Tibial nerve (tissue), 4 donors: ENCODE measurements at regions not wholly inside any gene's neighbourhood (a gene's known extent, or its start where the extent isn't known, plus 50 kb on each side); places are given as distances from the start of the nearest gene placed in this dataset.
A peak's percentile ranks its signal among the peaks of the same experiment; 100 is the strongest.

Experiments used
- DNase-seq, 2 donors: peaks; one replicate each; pipeline ENCODE4 v3.0.0-alpha.2; 2019; ENCODE audit warnings: low spot score in 2 of 2
- H3K27ac ChIP-seq, 4 donors: fragments of 200-600 bp; sonication (generic) in 3 of 4; one replicate each; pipeline ENCODE4 v1.5.1; 2017 to 2019; ENCODE audit warnings: mild to moderate bottlenecking in 1 of 4
- H3K27me3 ChIP-seq, 2 donors: fragments of 200-600 bp; sonication (generic) in 1 of 2; one replicate each; pipeline versions ENCODE4 v1.5.1 to v1.6.0; 2017 to 2019
- H3K36me3 ChIP-seq, 3 donors: fragments of 200-600 bp; sonication (generic); one replicate each; pipeline ENCODE4 v1.5.1; 2018 to 2019
- H3K4me1 ChIP-seq, 4 donors: fragments of 200-600 bp; sonication (generic) in 3 of 4; one replicate each; pipeline ENCODE4 v1.5.1; 2017 to 2019
- H3K4me3 ChIP-seq, 4 donors: fragments of 200-600 bp; sonication (generic) in 3 of 4; one replicate each; pipeline ENCODE4 v1.5.1; 2017 to 2019; ENCODE audit warnings: mild to moderate bottlenecking in 1 of 4, moderate library complexity in 1 of 4
- H3K9me3 ChIP-seq, 4 donors: fragments of 200-600 bp; sonication (generic) in 3 of 4; one replicate each; pipeline ENCODE4 v1.5.1; 2017 to 2019
- CTCF ChIP-seq, 5 experiments: fragments of 200-600 bp in 3 of 5; fragments of 450-650 bp in 2 of 5; sonication (generic) in 3 of 5; IDR thresholded peaks; one replicate each; pipeline ENCODE4 v1.5.1; 2016 to 2019; ENCODE audit warnings: antibody characterized with exemption in 5 of 5, mild to moderate bottlenecking in 3 of 5, moderate library complexity in 2 of 5
- EP300 ChIP-seq, 2 donors: sonication (generic); formaldehyde crosslinking; IDR thresholded peaks; one replicate each; pipeline ENCODE4 v1.6.1; 2017; ENCODE audit warnings: antibody characterized with exemption in 2 of 2, mild to moderate bottlenecking in 1 of 2
- POLR2A ChIP-seq, 2 donors: fragments of 450-650 bp; IDR thresholded peaks; one replicate each; pipeline ENCODE4 v1.6.1; 2017; ENCODE audit warnings: antibody characterized with exemption in 2 of 2, mild to moderate bottlenecking in 2 of 2, moderate library complexity in 2 of 2
- WGBS, 2 donors: methylation state at CpG; one replicate each; pipeline ENCODE4 v1.1.5; 2018; 5-methylcytosine and 5-hydroxymethylcytosine counted together

GRCh38 chr11:45057938-45058646 lies 88.3 kb upstream of the PRDM11 start:
- H3K36me3 ChIP-seq = no peaks in the 10 kb centered on the region
- H3K4me1 ChIP-seq = peaks cover 0 to 12% (median 0%) of the 10 kb centered on the region in 4 donors
- H3K27ac ChIP-seq = no peak overlapping the region
- peak in 1 of 2 donors; percentile 26 for DNase-seq
- no peak overlapping the region for H3K4me3 ChIP-seq
- WGBS, 2 donors = 50 to 52% methylated on average over 5 of the region's 5 CpGs
- TF ChIP-seq POLR2A (IDR thresholded peaks at IDR 0.05) (no peak), CTCF (IDR thresholded peaks at IDR 0.05) (no peak), EP300 (IDR thresholded peaks at IDR 0.05) (peak in 1 of 2 donors; percentile 28)
- H3K27me3 ChIP-seq = no peaks in the 10 kb centered on the region
- H3K9me3 ChIP-seq = no peaks in the 10 kb centered on the region

GRCh38 chr11:45058647-45058950 lies 87.8 kb upstream of the PRDM11 start:
- H3K27me3 ChIP-seq = no peaks in the 10 kb centered on the region
- peaks cover 0 to 12% (median 0%) of the 10 kb centered on the region in 4 donors for H3K4me1 ChIP-seq
- peaks cover 0 to 5% (median 1%) of the 10 kb centered on the region in 4 donors for H3K9me3 ChIP-seq
- no peak for DNase-seq
- no peak overlapping the region for H3K4me3 ChIP-seq
- H3K36me3 ChIP-seq = no peaks in the 10 kb centered on the region
- 28 to 31% methylated on average over 3 of the region's 3 CpGs for WGBS, 2 donors
- no peak overlapping the region for H3K27ac ChIP-seq
- TF ChIP-seq POLR2A (IDR thresholded peaks at IDR 0.05) = no peak
- TF ChIP-seq EP300 (IDR thresholded peaks at IDR 0.05) = peak in 1 of 2 donors; percentile 1

- DNase-seq = no peak
- TF ChIP-seq CTCF (IDR thresholded peaks at IDR 0.05) (no peak), POLR2A (IDR thresholded peaks at IDR 0.05) (no peak), EP300 (IDR thresholded peaks at IDR 0.05) (no peak)
- Histone ChIP-seq H3K4me1 (peaks cover 0 to 12% (median 0%) of the 10 kb centered on the region in 4 donors), H3K4me3 (no peak overlapping the region), H3K27me3 (no peaks in the 10 kb centered on the region), H3K27ac (no peak overlapping the region), H3K36me3 (no peaks in the 10 kb centered on the region), H3K9me3 (peaks cover 0 to 13% (median 3%) of the 10 kb centered on the region in 4 donors)
- 80 to 83% methylated on average over 8 of the region's 8 CpGs for WGBS, 2 donors
These were observed 85.7 kb upstream of the PRDM11 start for GRCh38 chr11:45060707-45061106.

- H3K9me3 ChIP-seq = peaks cover 0 to 17% (median 3%) of the 10 kb centered on the region in 4 donors
- TF ChIP-seq CTCF (IDR thresholded peaks at IDR 0.05) (no peak), POLR2A (IDR thresholded peaks at IDR 0.05) (no peak), EP300 (IDR thresholded peaks at IDR 0.05) (no peak)
- no peak for DNase-seq
- H3K4me3 ChIP-seq = no peak overlapping the region
- H3K4me1 ChIP-seq = peaks cover 0 to 12% (median 0%) of the 10 kb centered on the region in 4 donors
- WGBS, 2 donors = 89 to 91% methylated on average over 10 of the region's 10 CpGs
- H3K27me3 ChIP-seq = no peaks in the 10 kb centered on the region
- H3K36me3 ChIP-seq = no peaks in the 10 kb centered on the region
- H3K27ac ChIP-seq = no peak overlapping the region
These were observed 84.8 kb upstream of the PRDM11 start for GRCh38 chr11:45061641-45062040.

GRCh38 chr11:45062115-45062514 lies 84.3 kb upstream of the PRDM11 start:
- 61 to 67% methylated on average over 3 of the region's 3 CpGs for WGBS, 2 donors

More at GRCh38 chr11:45062115-45062514, 84.3 kb upstream of the PRDM11 start:
- no peak overlapping the region for H3K4me3 ChIP-seq
- peaks cover 0 to 12% (median 0%) of the 10 kb centered on the region in 4 donors for H3K4me1 ChIP-seq
- H3K27me3 ChIP-seq = no peaks in the 10 kb centered on the region
- no peaks in the 10 kb centered on the region for H3K36me3 ChIP-seq
- peaks cover 0 to 17% (median 3%) of the 10 kb centered on the region in 4 donors for H3K9me3 ChIP-seq
- DNase-seq = no peak
- no peak overlapping the region for H3K27ac ChIP-seq
- no peak for TF ChIP-seq EP300 (IDR thresholded peaks at IDR 0.05)
- no peak for TF ChIP-seq POLR2A (IDR thresholded peaks at IDR 0.05)
- no peak for TF ChIP-seq CTCF (IDR thresholded peaks at IDR 0.05)
